KOPT-K1 (cell line): ENCODE measurements at regions not wholly inside any gene's neighbourhood (a gene's known extent, or its start where the extent isn't known, plus 50 kb on each side); places are given as distances from the start of the nearest gene placed in this dataset.

Experiments used
- H3K27ac ChIP-seq: fragments of 200-600 bp; sonication (generic); 2 replicates; pipeline ENCODE4 v1.5.1; 2016; ENCODE audit warnings: antibody characterized with exemption, mild to moderate bottlenecking, low read depth, low read length; ENCODE audit not compliant: poor library complexity, severe bottlenecking
- H3K36me3 ChIP-seq: fragments of 200-600 bp; sonication (generic); 2 replicates; pipeline ENCODE4 v1.5.1; 2017; ENCODE audit warnings: antibody characterized with exemption, mild to moderate bottlenecking, low read length, moderate library complexity; ENCODE audit not compliant: insufficient read depth
- H3K9me3 ChIP-seq: fragments of 200-600 bp; sonication (generic); 2 replicates; pipeline ENCODE4 v1.5.1; 2017; ENCODE audit warnings: antibody characterized with exemption, low read length, mild to moderate bottlenecking; ENCODE audit not compliant: insufficient read depth, poor library complexity, severe bottlenecking

- H3K27ac ChIP-seq, result no peak overlapping the region
These were observed 108.5 kb upstream of the COL5A2 start for GRCh38 chr2:189287982-189288521.

GRCh38 chr2:189291460-189291859 is 111.9 kb upstream of the COL5A2 start:
- H3K36me3 ChIP-seq, result no peaks in the 10 kb centered on the region
- H3K9me3 ChIP-seq, result no peaks in the 10 kb centered on the region
- H3K27ac ChIP-seq, result no peak overlapping the region

More at GRCh38 chr2:189287982-189288521, 108.5 kb upstream of the COL5A2 start:
- Histone ChIP-seq H3K9me3 (no peaks in the 10 kb centered on the region), H3K36me3 (no peaks in the 10 kb centered on the region)

GRCh38 chr2:189293164-189293563 is 113.6 kb upstream of the COL5A2 start:
- Histone ChIP-seq H3K9me3 (no peaks in the 10 kb centered on the region), H3K36me3 (no peaks in the 10 kb centered on the region), H3K27ac (no peak overlapping the region)

GRCh38 chr2:189297446-189297845 is 117.9 kb upstream of the COL5A2 start:
- Histone ChIP-seq H3K27ac (peak overlapping the region; percentile 40), H3K9me3 (no peaks in the 10 kb centered on the region), H3K36me3 (no peaks in the 10 kb centered on the region)

GRCh38 chr2:189298038-189298437 is 118.5 kb upstream of the COL5A2 start:
- Histone ChIP-seq H3K9me3 (no peaks in the 10 kb centered on the region), H3K27ac (peak overlapping the region; percentile 40), H3K36me3 (no peaks in the 10 kb centered on the region)

GRCh38 chr2:189298481-189298880 is 118.9 kb upstream of the COL5A2 start:
- H3K36me3 ChIP-seq, result no peaks in the 10 kb centered on the region
- H3K27ac ChIP-seq, result peak overlapping the region; percentile 40
- no peaks in the 10 kb centered on the region for H3K9me3 ChIP-seq

- Histone ChIP-seq H3K27ac (peak overlapping the region; percentile 92), H3K9me3 (no peaks in the 10 kb centered on the region), H3K36me3 (no peaks in the 10 kb centered on the region)
These were observed 120.4 kb upstream of the COL5A2 start for GRCh38 chr2:189299974-189300373.

- peak overlapping the region; percentile 92 for H3K27ac ChIP-seq
- no peaks in the 10 kb centered on the region for H3K36me3 ChIP-seq
- H3K9me3 ChIP-seq, result no peaks in the 10 kb centered on the region
These were observed 121.4 kb upstream of the COL5A2 start for GRCh38 chr2:189300916-189301315.

GRCh38 chr2:189302274-189302948 is 122.8 kb upstream of the COL5A2 start:
- Histone ChIP-seq H3K36me3 (no peaks in the 10 kb centered on the region), H3K9me3 (no peaks in the 10 kb centered on the region), H3K27ac (peak overlapping the region; percentile 92)

GRCh38 chr2:189304360-189304759 is 124.8 kb upstream of the COL5A2 start:
- peak overlapping the region; percentile 92 for H3K27ac ChIP-seq
- no peaks in the 10 kb centered on the region for H3K36me3 ChIP-seq
- no peaks in the 10 kb centered on the region for H3K9me3 ChIP-seq

- no peaks in the 10 kb centered on the region for H3K36me3 ChIP-seq
- H3K27ac ChIP-seq, result peak overlapping the region; percentile 92
- no peaks in the 10 kb centered on the region for H3K9me3 ChIP-seq
These were observed 125.9 kb upstream of the COL5A2 start for GRCh38 chr2:189305291-189305943.

GRCh38 chr2:189306525-189306924 is 127.0 kb upstream of the COL5A2 start:
- no peaks in the 10 kb centered on the region for H3K9me3 ChIP-seq
- H3K36me3 ChIP-seq, result no peaks in the 10 kb centered on the region
- H3K27ac ChIP-seq, result no peak overlapping the region

GRCh38 chr2:189308056-189308790 is 128.7 kb upstream of the COL5A2 start:
- Histone ChIP-seq H3K27ac (no peak overlapping the region), H3K36me3 (no peaks in the 10 kb centered on the region), H3K9me3 (no peaks in the 10 kb centered on the region)

- H3K9me3 ChIP-seq, result no peaks in the 10 kb centered on the region
- no peak overlapping the region for H3K27ac ChIP-seq
These were observed 129.8 kb upstream of the COL5A2 start for GRCh38 chr2:189309331-189309730.

GRCh38 chr2:189312211-189312610 is 129.1 kb upstream of the WDR75 start:
- peak overlapping the region; percentile 58 for H3K27ac ChIP-seq
- no peaks in the 10 kb centered on the region for H3K9me3 ChIP-seq
- no peaks in the 10 kb centered on the region for H3K36me3 ChIP-seq

More at GRCh38 chr2:189309331-189309730, 129.8 kb upstream of the COL5A2 start:
- H3K36me3 ChIP-seq, result no peaks in the 10 kb centered on the region
